GM12873 (cell line): ENCODE measurements at regions not wholly inside any gene's neighbourhood (a gene's known extent, or its start where the extent isn't known, plus 50 kb on each side); places are given as distances from the start of the nearest gene placed in this dataset.

Experiments
- CTCF ChIP-seq: IDR thresholded peaks from 2 replicates; pipeline ENCODE4 v1.5.1; 2012; ENCODE audit warnings: low read depth, mild to moderate bottlenecking, moderate library complexity, low read length, control low read depth; ENCODE audit not compliant: insufficient read depth; ENCODE audit errors: missing control alignments

DNA sequence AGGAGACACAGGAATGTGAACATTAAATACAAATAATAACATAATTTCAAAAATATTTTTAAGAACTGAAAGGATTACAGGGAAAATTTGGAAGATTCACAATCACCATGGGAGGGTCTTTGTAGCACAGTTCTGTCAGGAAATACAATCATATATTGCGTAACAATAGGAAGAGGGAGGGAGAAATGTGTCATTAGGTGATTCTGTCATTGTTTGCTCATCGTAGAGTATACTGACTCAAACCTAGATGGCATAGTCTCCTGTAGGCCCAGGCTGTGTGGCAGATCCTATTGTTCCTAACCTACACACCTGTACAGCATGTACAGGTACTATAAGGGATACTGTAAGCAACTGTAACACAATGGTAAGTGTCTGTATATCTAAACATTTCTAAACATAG, 330.4 kb downstream of the BRD1 start:
- TF ChIP-seq CTCF, result no peak

DNA sequence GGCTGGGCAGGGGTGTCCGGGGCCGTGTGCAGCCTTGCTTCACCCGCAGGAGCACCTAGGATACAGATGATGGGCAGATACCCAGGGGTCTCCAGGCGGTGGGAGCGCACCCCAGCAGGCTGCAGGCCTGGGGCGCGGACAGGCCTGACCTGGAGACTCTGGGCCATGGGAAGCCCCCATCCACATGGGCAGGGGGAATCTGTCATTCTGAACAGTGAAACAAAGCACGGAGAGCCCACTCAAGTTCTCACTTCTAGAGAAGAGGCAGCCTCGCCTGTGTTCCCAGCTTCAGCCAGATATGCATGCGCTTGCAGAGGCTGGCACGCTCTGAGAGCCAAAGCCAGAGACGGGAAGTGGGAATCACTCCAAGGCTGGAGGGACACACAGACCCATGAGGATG, 333.1 kb downstream of the BRD1 start:
- TF ChIP-seq CTCF, result no peak

DNA sequence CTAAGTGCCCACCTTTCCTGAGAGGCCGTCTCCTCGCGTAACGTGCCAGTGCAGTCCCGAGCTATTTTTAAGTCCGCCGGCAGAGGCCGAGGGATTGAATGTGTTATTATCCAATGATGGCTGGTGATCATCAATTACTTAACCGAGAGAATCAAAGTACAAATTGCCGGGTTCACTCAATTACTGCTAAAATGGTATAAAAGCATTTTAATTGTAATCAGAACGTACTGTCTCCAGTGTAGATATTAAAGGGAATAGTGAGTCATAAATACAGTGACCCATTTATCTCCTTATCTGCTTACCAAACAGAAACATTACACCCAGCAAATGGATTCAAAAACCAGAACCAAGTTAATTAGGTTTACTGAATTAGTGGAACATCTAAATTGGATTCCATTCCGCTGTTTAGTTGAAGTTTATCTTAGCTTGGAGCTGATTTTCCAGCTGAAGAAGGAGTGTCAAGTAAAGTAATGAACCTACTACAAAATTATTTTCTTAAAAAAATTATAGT, 334.9 kb downstream of the BRD1 start:
- TF ChIP-seq CTCF, result no peak

GRCh38 chr22:49492308-49492707, 335.4 kb downstream of the BRD1 start:
- no peak for TF ChIP-seq CTCF

DNA sequence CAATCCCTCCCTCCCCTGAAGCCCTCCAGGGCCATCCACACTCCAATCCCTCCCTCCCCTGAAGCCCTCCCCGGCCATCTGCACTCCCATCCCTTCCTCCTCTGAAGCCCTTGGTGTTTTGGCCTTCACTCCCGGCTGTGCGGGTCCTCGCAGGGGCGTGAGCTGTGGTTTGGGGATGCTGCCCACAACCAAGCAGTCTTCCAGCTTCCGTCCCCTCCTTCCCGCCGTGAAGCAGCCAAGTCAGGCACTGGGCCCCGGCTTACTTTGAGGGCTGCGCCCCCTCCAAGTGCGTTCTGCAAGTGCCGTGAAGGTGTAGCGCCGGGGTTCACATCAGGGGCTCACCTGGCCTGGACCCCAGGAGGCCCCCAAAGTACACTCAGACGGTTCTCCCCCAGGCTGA, 335.9 kb downstream of the BRD1 start:
- TF ChIP-seq CTCF, result no peak

DNA sequence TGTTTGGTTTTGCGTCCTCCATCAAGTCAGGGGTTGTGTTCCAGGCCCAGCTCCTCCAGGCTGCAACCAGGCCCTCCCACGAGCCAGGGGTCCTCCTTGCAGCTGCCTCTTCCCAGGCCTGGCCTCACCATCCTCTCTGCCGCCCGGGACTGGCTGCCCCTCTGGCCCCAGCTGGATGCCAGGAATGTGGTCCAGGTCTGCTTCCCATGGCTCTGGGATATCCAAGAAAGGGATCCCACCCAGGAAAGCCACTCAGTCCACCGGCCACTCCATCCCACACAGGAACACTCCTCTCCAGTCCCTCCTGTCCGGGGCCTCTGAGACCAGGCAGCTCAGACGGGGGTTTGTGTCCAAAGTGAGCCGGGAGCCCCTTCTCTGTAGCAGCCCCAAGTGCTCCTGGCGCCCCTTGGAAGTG, 336.4 kb downstream of the BRD1 start:
- TF ChIP-seq CTCF, result no peak

- TF ChIP-seq CTCF, result no peak
Measured at GRCh38 chr22:49490692-49491091, 337.0 kb downstream of the BRD1 start.
